HG03139 (cell line): ENCODE measurements at regions not wholly inside any gene's neighbourhood (a gene's known extent, or its start where the extent isn't known, plus 50 kb on each side); places are given as distances from the start of the nearest gene placed in this dataset.

Experiments used
- ATAC-seq: cut with Tn5 transposase; IDR thresholded peaks from one replicate; pipeline ENCODE4 v1.9.1; 2021; ENCODE audit not compliant: unreplicated experiment

DNA sequence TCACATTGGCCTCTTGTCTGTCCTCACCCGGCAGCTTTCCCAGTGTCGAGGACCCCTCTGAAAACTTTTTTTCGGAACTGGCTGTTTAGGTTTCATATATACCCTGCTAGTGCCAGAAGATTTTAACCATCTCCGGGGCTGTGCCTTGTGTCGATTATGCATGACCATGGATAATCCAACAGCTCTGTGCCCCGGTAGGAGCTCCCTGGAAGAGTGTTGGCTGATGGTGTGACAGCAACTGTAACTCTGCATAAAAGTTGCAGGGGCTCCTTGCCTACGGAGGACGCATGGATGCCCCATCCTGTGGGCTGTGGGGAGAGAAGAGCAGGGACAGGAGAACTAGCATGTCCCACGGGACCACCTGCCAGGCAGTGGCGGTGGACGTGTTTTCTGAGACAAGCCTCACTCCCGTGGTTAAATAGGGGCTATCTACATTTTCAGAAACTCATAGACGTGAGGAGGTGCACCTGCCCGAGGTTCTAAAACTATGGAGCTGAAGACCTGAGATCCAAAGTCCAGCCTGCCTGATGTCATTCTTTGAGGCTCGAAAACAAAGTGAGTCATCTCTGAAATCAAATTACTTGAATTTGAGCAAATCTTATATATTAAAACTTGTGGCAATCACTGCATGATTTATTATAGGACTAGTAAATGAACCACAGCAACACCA, 437.2 kb upstream of the HS6ST1 start:
- no peak for ATAC-seq

DNA sequence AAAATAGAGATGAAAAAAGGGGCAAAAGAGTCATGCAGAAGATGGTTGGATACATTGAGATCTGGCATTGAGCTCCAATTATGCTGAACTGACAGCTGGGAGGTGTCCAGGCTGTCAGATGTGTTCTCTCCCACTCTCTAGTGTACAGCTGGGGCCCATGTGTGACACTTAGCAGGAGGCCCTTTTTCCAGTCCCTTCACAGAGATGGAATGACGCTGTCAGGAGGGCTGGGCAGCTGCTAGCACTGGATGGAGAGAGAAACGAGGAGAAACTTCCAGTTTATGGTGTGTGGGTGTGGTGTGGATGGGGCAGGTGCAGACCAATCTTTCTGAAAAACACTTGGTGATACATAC, 437.7 kb upstream of the HS6ST1 start:
- ATAC-seq = no peak

DNA sequence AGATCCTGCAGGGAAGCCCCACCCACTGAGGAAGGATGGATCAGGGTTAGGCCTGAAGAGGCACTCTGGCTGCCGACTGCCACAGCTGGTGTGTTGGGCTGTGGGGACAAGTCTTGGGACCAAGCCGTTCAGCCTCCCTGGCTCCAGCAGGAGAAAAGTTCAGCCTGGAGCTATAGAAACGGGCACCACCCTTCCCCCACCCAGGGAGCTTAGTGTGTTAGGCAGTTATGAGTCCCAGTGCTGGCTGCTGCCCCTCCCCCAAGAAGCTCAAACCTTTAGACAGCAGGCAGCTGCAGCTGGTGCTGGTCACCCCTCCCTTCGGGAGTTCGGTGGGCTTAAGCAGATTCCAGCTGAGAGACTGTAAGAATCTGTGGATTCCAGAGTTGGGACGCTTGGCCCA, 447.1 kb upstream of the HS6ST1 start:
- no peak for ATAC-seq

DNA sequence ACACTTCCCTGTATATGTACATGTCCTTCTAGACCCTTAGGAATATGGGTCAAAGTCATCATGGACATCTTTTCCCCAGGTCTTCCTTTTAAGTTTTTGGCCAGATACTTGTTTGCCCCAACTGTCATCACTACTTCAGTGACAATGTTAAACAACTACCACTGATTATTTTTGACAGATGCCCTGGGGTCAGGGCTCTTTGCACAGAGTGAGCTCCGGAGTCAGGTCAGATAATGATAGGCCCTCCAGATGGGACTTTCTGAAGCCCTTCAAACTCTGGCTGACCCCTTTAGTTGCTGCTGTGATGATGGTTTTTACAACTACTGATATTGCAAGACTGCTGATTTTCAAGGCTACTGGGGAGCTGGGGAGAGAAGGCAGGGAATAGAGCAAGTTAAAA, 449.4 kb upstream of the HS6ST1 start:
- no peak for ATAC-seq

DNA sequence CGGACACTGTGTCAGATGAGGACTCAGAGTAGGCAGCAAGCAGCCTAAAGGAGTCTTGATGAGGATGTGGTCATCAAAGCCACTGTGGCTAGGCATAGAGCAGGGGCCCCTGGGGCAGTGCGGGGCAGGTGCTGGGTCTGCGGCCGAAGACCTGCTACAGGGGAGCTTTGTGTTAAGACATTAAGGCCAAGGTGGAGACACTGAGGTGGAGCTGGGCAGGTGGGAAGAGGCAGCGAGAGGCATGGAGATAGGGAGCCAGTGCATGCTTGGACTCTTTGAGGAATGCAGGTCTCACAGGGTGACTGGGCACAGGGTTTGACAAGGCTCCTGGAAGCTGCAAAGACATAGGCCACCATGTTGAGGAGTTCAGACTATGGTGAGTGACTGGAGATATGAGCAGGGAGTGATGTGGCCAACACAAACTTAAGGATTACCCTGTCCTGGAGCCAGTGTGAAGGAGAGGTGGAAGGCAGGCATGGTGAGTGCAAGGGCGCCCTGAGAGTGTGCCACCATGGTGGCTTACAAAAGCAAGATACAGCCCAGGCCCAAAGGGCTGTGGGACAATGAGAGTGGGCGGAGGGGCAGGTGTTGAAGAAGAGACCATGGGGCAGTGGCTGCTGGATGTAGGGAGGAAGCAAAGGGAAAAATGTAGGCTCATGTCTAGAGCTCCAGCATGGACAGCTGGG, 450.9 kb upstream of the HS6ST1 start:
- ATAC-seq = no peak

DNA sequence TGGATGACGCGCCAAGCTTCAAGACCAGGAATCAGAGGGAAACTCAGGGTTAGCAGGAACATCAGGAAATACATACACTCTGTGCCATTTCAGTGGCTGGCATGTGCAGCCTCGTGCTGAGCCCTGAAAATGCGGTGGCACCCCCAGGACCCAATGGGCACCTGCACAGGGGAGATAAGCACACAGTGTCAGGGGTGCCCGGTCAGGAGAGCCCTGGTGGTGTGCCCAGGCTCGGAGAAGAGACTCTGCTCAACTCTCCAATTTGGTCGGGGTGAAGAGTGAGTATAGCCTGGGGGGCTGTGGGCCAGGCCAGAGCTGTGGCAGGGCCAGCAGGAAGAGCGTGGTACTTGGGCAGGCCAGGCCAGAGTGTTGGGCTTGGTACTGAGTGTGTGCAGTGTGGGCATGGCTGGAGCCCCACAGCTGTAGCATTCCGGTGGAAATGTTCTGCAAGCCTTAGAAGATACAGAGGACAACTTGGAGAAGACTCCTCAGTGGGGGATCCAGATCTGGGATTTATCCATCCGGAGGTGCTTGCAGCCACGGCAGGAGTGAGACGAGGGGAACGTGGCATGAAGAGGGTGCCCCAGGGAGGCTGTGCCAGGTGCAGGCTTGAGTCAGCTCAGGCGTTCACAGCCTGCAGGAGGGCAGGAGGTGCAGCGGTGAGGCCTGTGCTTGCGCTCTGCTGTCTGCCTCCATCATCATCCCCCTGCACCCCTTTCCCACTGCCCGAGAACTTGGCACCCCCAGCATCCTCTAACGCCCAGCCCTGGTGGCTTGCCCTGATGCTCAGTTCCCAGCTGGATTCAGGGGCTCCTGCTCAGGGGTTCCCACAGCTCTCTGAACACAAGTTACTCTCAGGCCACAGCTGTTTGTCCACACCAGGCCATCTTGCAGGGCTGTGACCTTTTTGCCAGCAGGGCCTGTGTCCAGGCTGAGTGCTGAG, 451.7 kb upstream of the HS6ST1 start:
- no peak for ATAC-seq

DNA sequence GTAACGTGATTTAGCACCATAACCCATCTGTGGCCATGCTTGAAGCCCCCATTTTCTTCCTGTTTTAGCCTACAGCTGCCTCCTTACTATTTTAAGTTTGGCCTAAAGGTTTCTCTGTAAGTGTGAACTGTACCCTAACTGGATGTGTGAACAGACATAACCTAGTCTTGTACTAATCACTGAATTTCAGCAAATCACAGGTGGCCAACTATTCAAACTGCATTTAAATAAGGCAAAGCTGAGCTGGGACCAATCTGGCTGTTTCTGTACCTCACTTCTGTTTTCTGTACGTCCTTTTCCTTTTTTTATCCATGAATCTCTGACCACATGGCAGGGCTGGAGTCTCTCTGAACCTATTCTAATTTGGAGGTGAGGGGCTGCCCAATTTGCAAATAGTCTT, 452.7 kb upstream of the HS6ST1 start:
- no peak for ATAC-seq

DNA sequence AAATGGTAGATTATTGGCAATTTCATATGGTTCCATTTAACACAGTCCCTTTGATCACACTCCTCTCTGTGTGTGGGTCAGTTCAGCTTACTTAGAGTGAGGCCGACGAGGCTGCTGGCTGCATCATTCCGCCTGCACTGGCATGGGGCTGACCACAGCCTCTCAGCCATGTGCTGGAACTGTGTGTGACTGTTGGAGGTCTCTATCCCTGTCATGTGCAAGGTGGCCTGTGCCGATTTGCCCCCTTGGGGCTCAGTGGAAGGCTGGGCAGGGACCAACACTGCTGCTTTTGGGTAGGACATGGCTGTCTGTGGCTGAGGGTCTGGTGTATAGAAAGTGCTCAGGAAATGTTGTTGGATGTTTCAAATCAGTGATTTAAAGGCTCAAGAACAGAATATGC, 454.0 kb upstream of the HS6ST1 start:
- no peak for ATAC-seq

DNA sequence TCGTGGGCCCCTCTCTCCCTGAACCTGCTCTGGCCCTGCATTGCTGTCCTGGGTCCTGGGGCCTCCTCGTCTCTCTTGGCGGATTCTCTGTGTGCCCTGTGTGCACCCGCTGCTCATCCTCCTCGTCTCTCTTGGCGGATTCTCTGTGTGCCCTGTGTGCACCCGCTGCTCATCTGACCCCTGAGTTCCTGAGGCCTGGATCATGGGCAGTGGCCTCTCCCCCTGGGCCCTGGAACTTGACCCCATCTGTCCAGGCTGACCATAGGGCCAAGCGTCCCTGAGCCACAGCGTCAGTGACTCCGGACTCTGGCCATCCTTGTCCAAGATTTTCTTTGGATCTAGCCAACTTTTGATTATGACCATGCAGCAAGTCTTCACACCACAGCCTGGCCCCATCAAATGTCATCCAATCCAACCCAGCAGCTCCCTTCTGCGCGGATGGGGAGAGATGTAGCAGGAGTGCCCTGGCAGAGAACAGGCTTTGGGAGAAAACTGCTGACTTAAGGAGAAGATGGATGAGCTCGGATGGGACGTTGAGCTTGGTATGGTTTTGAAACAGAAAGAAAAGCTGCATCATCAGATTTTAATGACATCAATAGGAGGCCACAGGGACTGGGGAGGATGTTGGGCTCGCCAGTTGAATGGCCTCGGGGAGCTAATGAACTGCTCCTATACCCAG, 455.1 kb upstream of the HS6ST1 start:
- ATAC-seq = no peak

DNA sequence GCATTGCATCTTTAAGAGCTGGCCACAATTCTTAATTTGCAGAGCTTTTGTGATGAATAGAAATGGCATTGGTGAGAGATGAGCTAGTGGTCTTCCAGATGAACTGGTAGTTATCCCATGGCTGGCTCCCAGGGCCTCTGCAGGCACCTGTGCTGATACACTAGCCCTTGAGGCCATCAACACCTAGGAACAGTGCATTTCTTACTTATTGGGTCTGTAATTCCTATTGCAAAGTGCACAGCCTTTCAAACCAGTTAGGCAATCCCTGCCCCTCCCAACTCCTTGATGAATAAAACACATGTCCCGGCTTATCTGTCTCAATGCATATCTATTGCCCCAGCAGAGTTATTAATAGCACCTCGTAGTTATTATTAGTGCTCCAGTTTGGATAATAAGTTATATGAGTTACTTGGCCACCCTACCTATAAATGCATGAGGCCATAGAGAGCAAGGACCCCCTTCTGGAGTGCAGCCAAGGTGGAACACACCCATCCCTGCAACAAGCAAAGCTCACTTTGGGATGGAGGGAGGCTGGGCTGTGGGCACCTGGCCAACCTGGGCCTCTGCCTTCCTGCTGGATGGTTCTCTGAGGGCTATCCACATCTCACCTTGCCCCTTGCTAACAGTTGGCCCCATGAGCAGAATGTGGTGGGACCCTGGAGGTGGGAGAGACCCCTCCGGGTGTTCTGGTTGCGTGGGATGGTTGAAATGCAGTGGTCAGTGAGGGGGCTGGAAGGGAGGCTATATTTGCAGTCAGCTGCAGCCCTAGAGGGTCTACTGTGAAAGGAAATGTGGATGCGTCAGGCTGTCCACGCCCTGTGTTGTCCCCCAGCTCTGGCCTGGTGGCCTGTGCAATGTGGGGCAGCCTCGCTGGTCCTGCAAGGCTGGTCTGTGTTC, 455.9 kb upstream of the HS6ST1 start:
- no peak for ATAC-seq

DNA sequence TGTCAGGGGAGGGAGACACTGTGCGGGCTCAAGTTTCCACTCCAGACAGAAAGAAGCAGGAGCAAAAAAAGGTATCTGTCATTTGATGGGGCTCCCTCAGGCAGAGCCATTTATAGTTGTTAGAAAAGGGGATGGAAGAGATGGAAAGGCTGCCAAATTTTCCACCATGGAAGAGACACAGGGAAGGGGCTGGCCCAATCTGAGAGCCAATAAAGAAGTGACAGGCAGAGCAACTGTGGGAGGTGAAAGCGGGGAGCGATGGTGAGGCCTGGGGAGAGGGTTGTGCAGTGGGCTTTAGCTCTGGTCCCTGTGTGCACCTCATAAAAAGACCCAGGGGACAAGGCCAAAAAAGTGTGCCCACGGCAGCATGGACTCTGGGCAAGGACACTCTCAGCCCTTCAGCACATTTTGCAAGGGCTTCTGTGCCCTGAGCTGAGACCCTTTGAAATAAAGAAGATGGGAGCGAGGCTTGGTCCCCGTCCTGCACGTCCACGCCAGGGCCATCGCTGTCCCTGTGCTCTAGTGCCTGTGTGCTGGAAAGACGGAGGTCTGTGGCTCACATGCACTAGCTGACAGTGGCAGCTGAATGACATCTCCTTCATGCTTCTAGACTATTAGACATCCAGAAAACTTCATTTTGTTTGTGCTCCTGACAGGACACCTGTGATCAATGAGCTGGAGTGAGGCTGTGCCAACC, 456.7 kb upstream of the HS6ST1 start:
- ATAC-seq = no peak

DNA sequence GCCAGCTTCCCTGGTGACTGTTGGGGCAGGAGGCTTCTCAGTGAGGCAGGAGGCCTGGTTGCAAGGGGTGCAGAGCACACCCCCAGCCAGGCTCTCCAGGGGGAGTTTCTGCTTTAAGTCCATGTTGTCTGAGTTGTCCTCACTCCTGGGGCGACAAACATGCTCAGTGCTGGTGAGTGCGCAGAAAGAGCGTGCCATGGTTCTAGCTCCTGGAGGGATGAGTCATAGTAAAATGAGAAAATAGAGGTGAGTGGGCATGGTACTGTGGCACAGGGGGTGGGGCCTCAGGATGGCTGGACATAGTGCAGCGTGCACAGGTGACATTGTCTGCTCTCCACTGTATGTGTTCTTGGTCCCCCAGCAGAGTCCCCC, 457.2 kb upstream of the HS6ST1 start:
- no peak for ATAC-seq

DNA sequence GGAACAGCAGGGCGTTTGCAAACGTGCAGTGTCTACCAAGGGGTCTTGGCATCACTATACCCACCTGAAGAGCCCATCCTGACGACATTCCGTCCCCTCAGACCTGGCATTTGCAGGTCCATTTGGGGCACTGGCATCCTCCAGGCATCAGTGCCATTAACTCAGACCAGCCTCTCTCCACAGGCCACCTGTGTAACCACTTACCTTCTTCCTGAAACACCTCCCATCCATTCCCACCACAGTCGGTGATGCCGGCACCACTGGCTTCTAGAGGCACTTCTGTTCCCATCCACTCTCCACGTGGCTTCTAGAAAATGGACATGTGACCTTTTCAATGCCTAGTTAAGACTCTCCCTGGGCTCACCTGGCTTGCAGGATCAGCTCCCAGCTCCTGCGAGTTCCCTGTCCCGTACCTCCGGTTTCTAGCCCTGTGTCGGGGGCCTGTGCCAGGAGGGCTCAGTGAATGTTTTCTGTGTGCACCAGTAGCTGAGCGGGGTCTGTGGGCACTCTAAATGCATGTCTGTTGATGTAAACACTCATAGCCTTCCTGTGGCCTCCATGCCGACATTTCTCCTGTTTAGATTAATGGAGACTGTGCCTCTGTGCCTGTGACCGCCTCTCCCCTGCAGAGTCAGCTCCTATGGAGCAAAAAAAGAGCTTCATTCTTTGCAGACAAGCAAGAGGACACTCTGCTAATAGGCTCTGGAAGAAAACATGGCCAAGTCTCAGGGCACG, 458.0 kb upstream of the HS6ST1 start:
- no peak for ATAC-seq

DNA sequence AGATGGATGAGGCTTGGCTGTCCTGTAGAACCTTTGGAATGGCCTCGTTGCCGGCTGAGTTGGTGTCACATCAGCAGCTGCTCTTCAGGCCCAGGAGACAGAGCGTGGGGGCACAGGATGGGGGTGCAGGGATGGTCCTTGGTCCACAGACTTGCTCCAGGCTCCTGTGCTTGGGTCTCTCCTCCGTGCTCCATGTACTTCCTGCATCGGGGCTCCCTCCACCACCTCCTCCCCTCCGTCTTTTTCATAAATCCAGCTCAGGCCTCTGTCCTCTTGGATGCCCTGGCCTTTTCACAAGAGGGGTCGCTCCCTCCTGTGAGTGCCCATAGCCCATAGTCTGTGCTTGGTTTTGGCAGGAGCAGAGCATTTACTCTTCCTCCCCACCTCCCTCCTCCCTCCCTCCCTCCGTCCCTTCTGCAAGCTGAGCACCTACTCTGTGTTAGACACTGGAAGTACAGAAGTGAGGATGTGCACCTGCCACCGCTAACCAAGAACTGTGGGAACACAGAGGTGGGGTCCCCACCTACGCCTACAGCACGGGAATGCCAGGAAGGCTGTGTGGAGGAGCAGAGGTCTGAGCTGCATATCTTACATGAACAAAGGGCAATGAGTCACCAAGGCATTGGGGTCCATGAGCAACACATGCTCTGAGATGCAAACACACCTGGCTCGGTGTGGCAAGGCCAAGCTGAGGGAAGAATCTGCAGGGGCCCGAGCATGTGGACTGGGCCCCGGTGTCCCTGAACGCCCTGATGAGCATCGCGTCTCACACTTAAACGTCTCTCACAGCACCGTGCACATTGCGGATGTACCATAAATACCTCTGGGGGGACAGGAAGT, 458.7 kb upstream of the HS6ST1 start:
- ATAC-seq = no peak

DNA sequence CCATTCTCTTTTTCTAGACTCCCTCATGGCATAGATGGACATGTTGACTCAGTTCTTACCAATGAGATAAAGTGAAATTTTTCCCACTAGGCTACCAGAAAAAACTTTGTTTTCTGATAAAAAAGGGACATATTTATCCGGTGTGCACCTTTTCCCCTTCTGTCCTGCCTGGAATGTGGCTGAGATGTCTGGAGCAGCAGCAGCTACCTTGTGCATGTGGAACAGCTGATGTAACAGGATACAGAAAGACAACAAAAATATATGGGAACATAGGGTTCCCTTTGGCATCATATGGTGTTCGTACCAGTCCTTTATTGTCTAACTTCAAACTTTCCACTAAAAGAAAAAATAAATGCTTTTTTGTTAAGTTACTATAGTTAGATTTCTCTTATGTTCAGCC, 460.2 kb upstream of the HS6ST1 start:
- no peak for ATAC-seq

DNA sequence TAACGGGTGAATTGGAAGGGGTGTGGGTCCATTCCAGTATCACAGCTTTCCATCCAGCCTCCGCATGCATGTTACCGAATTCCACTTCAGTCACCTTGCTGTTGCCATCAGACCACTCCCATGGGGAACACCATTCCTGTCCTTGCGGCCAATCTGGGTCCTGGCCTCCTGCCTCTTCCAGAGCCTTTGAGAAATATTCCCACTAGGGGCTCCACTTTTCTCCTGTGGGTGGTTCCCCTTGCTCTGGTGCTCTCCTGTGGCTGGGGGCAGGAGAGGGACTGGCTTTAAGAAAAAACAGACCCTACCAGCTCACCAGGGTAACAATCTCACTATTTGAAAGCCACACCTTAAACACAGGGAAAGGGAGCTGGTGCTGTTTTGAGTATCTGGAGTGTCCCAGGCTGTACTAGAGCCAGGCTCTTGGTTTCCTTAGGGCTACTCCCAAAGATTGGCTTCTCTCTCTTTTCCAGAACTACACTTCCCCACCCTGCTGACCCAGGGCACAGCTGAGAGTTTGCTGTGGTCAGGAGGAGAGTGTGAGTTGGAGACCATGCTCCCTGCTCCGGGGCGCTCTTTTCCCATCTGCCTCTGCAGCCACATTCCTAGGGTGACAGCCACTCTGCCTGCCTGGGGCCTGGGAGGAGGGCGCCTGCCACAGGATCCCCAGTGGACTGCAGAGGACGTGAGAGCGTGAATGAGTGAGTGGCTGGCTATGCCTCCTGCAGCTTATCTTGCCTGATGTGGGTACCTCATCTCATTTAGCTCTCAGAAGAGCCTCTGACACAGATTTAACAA, 460.8 kb upstream of the HS6ST1 start:
- ATAC-seq = no peak

DNA sequence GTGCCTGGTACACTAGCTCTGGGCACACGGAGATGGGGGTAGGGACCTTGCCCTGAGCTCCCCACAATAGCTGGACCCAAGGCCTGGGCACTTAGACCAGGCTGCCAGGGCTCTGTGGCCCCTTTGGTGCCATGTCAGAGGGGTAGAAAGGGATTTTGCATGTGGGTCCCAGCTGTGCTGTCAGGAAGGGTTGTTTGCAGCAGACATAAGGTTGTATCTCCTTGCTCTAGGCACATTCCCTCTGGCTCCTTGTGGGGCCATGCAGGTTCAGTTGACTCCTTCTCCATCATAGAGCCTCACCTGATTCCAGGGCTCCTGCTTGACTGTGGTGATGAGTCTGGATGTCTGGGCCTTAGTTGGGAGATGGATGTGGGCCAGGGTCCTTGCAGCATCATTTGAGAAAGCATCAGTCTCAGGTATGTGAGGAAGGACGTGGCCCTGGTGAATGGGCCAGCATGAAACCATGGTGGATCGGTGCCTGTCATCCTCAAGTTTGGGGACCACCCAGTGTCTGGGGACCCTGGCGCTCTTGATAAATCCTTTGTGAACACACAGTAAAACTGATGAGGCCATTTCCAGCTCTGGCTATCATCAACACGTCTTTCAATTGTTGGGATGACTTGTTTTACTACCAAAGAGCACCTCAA, 461.9 kb upstream of the HS6ST1 start:
- ATAC-seq = no peak
